Loucy (cell line): ENCODE measurements at regions not wholly inside any gene's neighbourhood (a gene's known extent, or its start where the extent isn't known, plus 50 kb on each side); places are given as distances from the start of the nearest gene placed in this dataset.

ENCODE experiments used
- EZH2phosphoT487 ChIP-seq: fragments of 200-600 bp; IDR thresholded peaks from 2 replicates; pipeline ENCODE4 v1.6.1; 2018; ENCODE audit warnings: antibody characterized with exemption, mild to moderate bottlenecking, moderate library complexity, borderline replicate concordance
- TF ChIP-seq, protein P1 (sequence below): fragments of 200-600 bp; sonication (generic); conservative IDR thresholded peaks from 2 replicates; pipeline ENCODE4 v1.5.1; 2014; ENCODE audit warnings: mild to moderate bottlenecking, antibody characterized with exemption, low read length

DNA sequence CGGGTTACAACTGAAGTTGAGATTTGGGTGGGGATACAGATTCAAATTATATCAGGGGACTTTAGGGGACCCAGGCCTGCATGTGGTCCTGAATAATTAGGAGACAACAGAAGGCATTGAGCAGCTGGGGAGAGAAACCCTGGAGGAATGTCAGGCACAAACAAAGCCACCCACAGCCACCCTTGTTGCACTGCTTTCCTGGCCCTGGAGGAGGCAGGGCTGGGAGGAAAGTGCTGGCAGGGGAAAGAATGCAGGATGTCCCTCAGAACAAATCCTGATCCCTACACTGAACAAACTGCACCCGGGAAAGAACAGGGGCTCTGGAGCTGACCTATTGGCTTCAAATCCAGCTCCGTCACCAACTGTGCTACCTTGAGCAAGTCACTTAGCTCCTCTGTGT lies 214.1 kb upstream of the ATP6AP2 start:
- TF ChIP-seq, protein P1, sequence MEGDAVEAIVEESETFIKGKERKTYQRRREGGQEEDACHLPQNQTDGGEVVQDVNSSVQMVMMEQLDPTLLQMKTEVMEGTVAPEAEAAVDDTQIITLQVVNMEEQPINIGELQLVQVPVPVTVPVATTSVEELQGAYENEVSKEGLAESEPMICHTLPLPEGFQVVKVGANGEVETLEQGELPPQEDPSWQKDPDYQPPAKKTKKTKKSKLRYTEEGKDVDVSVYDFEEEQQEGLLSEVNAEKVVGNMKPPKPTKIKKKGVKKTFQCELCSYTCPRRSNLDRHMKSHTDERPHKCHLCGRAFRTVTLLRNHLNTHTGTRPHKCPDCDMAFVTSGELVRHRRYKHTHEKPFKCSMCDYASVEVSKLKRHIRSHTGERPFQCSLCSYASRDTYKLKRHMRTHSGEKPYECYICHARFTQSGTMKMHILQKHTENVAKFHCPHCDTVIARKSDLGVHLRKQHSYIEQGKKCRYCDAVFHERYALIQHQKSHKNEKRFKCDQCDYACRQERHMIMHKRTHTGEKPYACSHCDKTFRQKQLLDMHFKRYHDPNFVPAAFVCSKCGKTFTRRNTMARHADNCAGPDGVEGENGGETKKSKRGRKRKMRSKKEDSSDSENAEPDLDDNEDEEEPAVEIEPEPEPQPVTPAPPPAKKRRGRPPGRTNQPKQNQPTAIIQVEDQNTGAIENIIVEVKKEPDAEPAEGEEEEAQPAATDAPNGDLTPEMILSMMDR = no peak
- no peak for TF ChIP-seq EZH2phosphoT487
